H9 (cell line): ENCODE measurements at regions not wholly inside any gene's neighbourhood (a gene's known extent, or its start where the extent isn't known, plus 50 kb on each side); places are given as distances from the start of the nearest gene placed in this dataset.

Experiments
- DNase-seq: peaks from one replicate; pipeline ENCODE4 v3.0.0-alpha.2; 2017
- H2AFZ ChIP-seq: one replicate; pipeline ENCODE4 v1.6.1; 2013; ENCODE audit warnings: mild to moderate bottlenecking, low read length, control low read depth, moderate library complexity
- H2AK5ac ChIP-seq: 2 replicates; pipeline ENCODE4 v1.6.1; 2013; ENCODE audit warnings: low read length, control low read depth, mixed read lengths; ENCODE audit not compliant: insufficient read length
- H2BK120ac ChIP-seq: one replicate; pipeline ENCODE4 v1.6.1; 2013; ENCODE audit warnings: low read depth, mild to moderate bottlenecking, low read length, control low read depth, inconsistent platforms; ENCODE audit not compliant: poor library complexity, severe bottlenecking
- H2BK12ac ChIP-seq: 2 replicates; pipeline ENCODE4 v1.6.1; 2013; ENCODE audit warnings: low read length, control low read depth, mixed read lengths, low read depth; ENCODE audit not compliant: insufficient read length
- H2BK15ac ChIP-seq: 2 replicates; pipeline ENCODE4 v1.6.1; 2013; ENCODE audit warnings: low read depth, low read length, control low read depth
- H2BK20ac ChIP-seq: one replicate; pipeline ENCODE4 v1.6.1; 2013; ENCODE audit warnings: low read depth, mild to moderate bottlenecking, low read length, control low read depth, inconsistent platforms; ENCODE audit not compliant: poor library complexity, severe bottlenecking
- H2BK5ac ChIP-seq: 2 replicates; pipeline ENCODE4 v1.6.1; 2013; ENCODE audit warnings: low read length, control low read depth, mixed read lengths; ENCODE audit not compliant: insufficient read length
- H3K14ac ChIP-seq: 2 replicates; pipeline ENCODE4 v1.6.1; 2013; ENCODE audit warnings: low read length, control low read depth; ENCODE audit not compliant: insufficient read depth
- H3K18ac ChIP-seq: 2 replicates; pipeline ENCODE4 v1.6.1; 2013; ENCODE audit warnings: low read depth, mild to moderate bottlenecking, mixed read lengths, low read length, control low read depth; ENCODE audit not compliant: insufficient read length
- H3K23ac ChIP-seq: 2 replicates; pipeline ENCODE4 v1.6.1; 2013; ENCODE audit warnings: low read length, control low read depth, mixed read lengths, low read depth; ENCODE audit not compliant: insufficient read length
- H3K23me2 ChIP-seq: 2 replicates; pipeline ENCODE4 v1.6.1; 2013; ENCODE audit warnings: low read depth, mild to moderate bottlenecking, mixed read lengths, low read length, control low read depth; ENCODE audit not compliant: insufficient read length, poor library complexity, severe bottlenecking
- H3K27ac ChIP-seq: 2 replicates; pipeline ENCODE4 v1.5.1; 2013; ENCODE audit warnings: low read length, control low read depth, mixed read lengths, low read depth; ENCODE audit not compliant: insufficient read length
- H3K27me3 ChIP-seq: 2 replicates; pipeline ENCODE4 v1.6.1; 2013; ENCODE audit warnings: low read length, control low read depth, inconsistent platforms; ENCODE audit not compliant: insufficient read depth
- H3K4ac ChIP-seq: 2 replicates; pipeline ENCODE4 v1.6.1; 2013; ENCODE audit warnings: low read depth, mild to moderate bottlenecking, control low read depth, inconsistent platforms, low read length, moderate library complexity
- H3K4me1 ChIP-seq: 2 replicates; pipeline ENCODE4 v1.6.1; 2013; ENCODE audit warnings: low read length, control low read depth, inconsistent platforms; ENCODE audit not compliant: insufficient read depth
- H3K4me2 ChIP-seq: 2 replicates; pipeline ENCODE4 v1.6.1; 2013; ENCODE audit warnings: low read length, control low read depth, mixed read lengths; ENCODE audit not compliant: insufficient read length, insufficient read depth
- H3K56ac ChIP-seq: 2 replicates; pipeline ENCODE4 v1.6.1; 2013; ENCODE audit warnings: low read depth, mild to moderate bottlenecking, mixed read lengths, low read length, control low read depth; ENCODE audit not compliant: insufficient read length
- H3K79me1 ChIP-seq: 2 replicates; pipeline ENCODE4 v1.6.1; 2013; ENCODE audit warnings: low read depth, mild to moderate bottlenecking, moderate library complexity, low read length, control low read depth, inconsistent platforms; ENCODE audit not compliant: insufficient read depth, poor library complexity, severe bottlenecking
- H3K79me2 ChIP-seq: 2 replicates; pipeline ENCODE4 v1.6.1; 2013; ENCODE audit warnings: low read length, control low read depth, inconsistent platforms; ENCODE audit not compliant: insufficient read depth
- H3K9ac ChIP-seq: 2 replicates; pipeline ENCODE4 v1.6.1; 2013; ENCODE audit warnings: low read length, control low read depth, mixed read lengths; ENCODE audit not compliant: insufficient read length; ENCODE audit errors: extremely low read depth
- H3K9me3 ChIP-seq: one replicate; pipeline ENCODE4 v1.6.1; 2013; ENCODE audit warnings: low read depth, low read length, inconsistent platforms; ENCODE audit not compliant: control insufficient read depth
- H3T11ph ChIP-seq: one replicate; pipeline ENCODE4 v1.6.1; 2013; ENCODE audit warnings: mild to moderate bottlenecking, low read length, control low read depth, inconsistent platforms
- H4K20me1 ChIP-seq: one replicate; pipeline ENCODE4 v1.6.1; 2013; ENCODE audit not compliant: control insufficient read depth, insufficient read length, insufficient read depth
- H4K5ac ChIP-seq: 2 replicates; pipeline ENCODE4 v1.6.1; 2013; ENCODE audit warnings: low read depth, mild to moderate bottlenecking, mixed read lengths, low read length, control low read depth; ENCODE audit not compliant: insufficient read length
- H4K8ac ChIP-seq: replicated peaks from 2 replicates; pipeline ENCODE4 v1.6.1; 2013; ENCODE audit warnings: low read length, control low read depth, mixed read lengths, low read depth; ENCODE audit not compliant: insufficient read length
- H4K91ac ChIP-seq: 2 replicates; pipeline ENCODE4 v1.6.1; 2013; ENCODE audit warnings: low read depth, mild to moderate bottlenecking, moderate library complexity, mixed read lengths, low read length, control low read depth; ENCODE audit not compliant: insufficient read length
- H3K27ac Mint-ChIP-seq, 3 experiments: 2 replicates in 2 of 3; 3 replicates in 1 of 3; pipeline ENCODE4 v1.8.0; 2020 to 2021; ENCODE audit warnings: mixed read lengths in 3 of 3, mild to moderate bottlenecking in 1 of 3, moderate library complexity in 1 of 3
- H3K27me3 Mint-ChIP-seq: 2 replicates; pipeline ENCODE4 v1.8.0; 2021; ENCODE audit warnings: low read depth, mild to moderate bottlenecking, moderate library complexity, mixed read lengths
- H3K36me3 Mint-ChIP-seq, 3 experiments: 2 replicates in 2 of 3; 3 replicates in 1 of 3; pipeline ENCODE4 v1.8.0; 2020 to 2021; ENCODE audit warnings: low read depth in 3 of 3, mixed read lengths in 3 of 3; ENCODE audit not compliant: insufficient read depth in 1 of 3
- H3K4me1 Mint-ChIP-seq, 2 experiments: 2 replicates each; pipeline ENCODE4 v1.8.0; 2020; ENCODE audit warnings: mixed read lengths in 2 of 2
- H3K4me3 Mint-ChIP-seq, 2 experiments: 2 replicates in 1 of 2; 3 replicates in 1 of 2; pipeline ENCODE4 v1.8.0; 2020 to 2021; ENCODE audit warnings: mild to moderate bottlenecking in 2 of 2, mixed read lengths in 2 of 2, moderate library complexity in 1 of 2
- H3K9me3 Mint-ChIP-seq, 2 experiments: 2 replicates in 1 of 2; 3 replicates in 1 of 2; pipeline ENCODE4 v1.8.0; 2020; ENCODE audit warnings: mild to moderate bottlenecking in 2 of 2, mixed read lengths in 2 of 2, moderate library complexity in 1 of 2
- CTCF ChIP-seq: fragments of 200-600 bp; sonication (generic); conservative IDR thresholded peaks from 3 replicates; pipeline ENCODE4 v1.8.0; 2021; ENCODE audit warnings: antibody characterized with exemption, mild to moderate bottlenecking

DNA sequence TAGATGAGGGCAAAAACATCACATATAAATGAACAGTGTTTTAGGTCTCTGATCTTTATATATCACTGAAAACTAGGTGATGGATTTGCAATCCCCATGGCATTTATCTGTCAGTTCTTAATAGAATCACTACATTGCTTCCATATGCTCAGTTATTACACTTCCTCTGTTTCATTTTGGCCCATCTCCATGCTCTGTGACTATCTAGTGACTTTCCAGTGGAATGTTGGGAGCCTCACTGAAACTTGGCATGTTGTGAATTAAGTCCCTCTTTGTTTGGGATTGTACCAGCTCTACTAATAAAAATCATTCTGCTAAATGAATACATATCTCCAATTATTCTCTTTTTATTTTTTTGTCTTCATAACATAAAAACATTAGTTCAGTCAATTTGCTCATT is 226.1 kb upstream of the CEP162 start:
- H4K91ac ChIP-seq = no peak overlapping the region
- H3K4me1 Mint-ChIP-seq = peaks cover 4 to 8% of the 10 kb centered on the region in 2 experiments
- H3K36me3 Mint-ChIP-seq = no peaks in the 10 kb centered on the region
- no peaks in the 10 kb centered on the region for H3K79me2 ChIP-seq
- no peaks in the 10 kb centered on the region for H3K9me3 Mint-ChIP-seq
- H2AK5ac ChIP-seq = no peak overlapping the region
- no peak overlapping the region for H2BK120ac ChIP-seq
- no peak overlapping the region for H4K8ac ChIP-seq
- no peak overlapping the region for H3K4ac ChIP-seq
- no peaks in the 10 kb centered on the region for H4K20me1 ChIP-seq
- no peak overlapping the region for H2BK5ac ChIP-seq
- H3K27ac Mint-ChIP-seq = no peak overlapping the region
- H3K79me1 ChIP-seq = no peaks in the 10 kb centered on the region
- no peak overlapping the region for H3K14ac ChIP-seq
- no peak overlapping the region for H3K56ac ChIP-seq
- no peak overlapping the region for H3K27ac ChIP-seq
- no peaks in the 10 kb centered on the region for H3K9me3 ChIP-seq
- H3K27me3 Mint-ChIP-seq = no peaks in the 10 kb centered on the region
- no peak overlapping the region for H4K5ac ChIP-seq
- no peak overlapping the region for H3K18ac ChIP-seq
- H3K27me3 ChIP-seq = no peaks in the 10 kb centered on the region
- no peak for TF ChIP-seq CTCF
- no peak overlapping the region for H3K23ac ChIP-seq
- H3K23me2 ChIP-seq = no peaks in the 10 kb centered on the region
- no peak overlapping the region for H2BK12ac ChIP-seq
- H3T11ph ChIP-seq = no peak overlapping the region
- H3K4me3 Mint-ChIP-seq = no peak overlapping the region
- no peak overlapping the region for H2AFZ ChIP-seq
- no peak overlapping the region for H3K4me2 ChIP-seq
- no peak for DNase-seq
- H2BK20ac ChIP-seq = no peak overlapping the region
- H3K9ac ChIP-seq = no peak overlapping the region
- H3K4me1 ChIP-seq = no peaks in the 10 kb centered on the region
- H2BK15ac ChIP-seq = no peak overlapping the region
